Ishikawa (cell line): ENCODE measurements at regions not wholly inside any gene's neighbourhood (a gene's known extent, or its start where the extent isn't known, plus 50 kb on each side); places are given as distances from the start of the nearest gene placed in this dataset.

Experiments
- CEBPB ChIP-seq: IDR thresholded peaks from 2 replicates; pipeline ENCODE4 v1.6.1; 2012
- CREB1 ChIP-seq: IDR thresholded peaks from 2 replicates; pipeline ENCODE4 v1.6.1; 2012; ENCODE audit warnings: low read depth
- EGR1 ChIP-seq: IDR thresholded peaks from 2 replicates; pipeline ENCODE4 v1.6.1; 2012
- EP300 ChIP-seq: IDR thresholded peaks from 2 replicates; pipeline ENCODE4 v1.6.1; 2012; ENCODE audit warnings: borderline replicate concordance
- FOXM1 ChIP-seq: IDR thresholded peaks from 2 replicates; pipeline ENCODE4 v1.6.1; 2012; ENCODE audit warnings: low read depth, borderline replicate concordance
- MAX ChIP-seq: IDR thresholded peaks from 2 replicates; pipeline ENCODE4 v1.6.1; 2012
- NFIC ChIP-seq: IDR thresholded peaks from 2 replicates; pipeline ENCODE4 v1.6.1; 2012
- RAD21 ChIP-seq: IDR thresholded peaks from 2 replicates; pipeline ENCODE4 v1.6.1; 2012; ENCODE audit warnings: low read depth
- REST ChIP-seq: IDR thresholded peaks from 2 replicates; pipeline ENCODE4 v1.6.1; 2012; ENCODE audit warnings: low read depth, mild to moderate bottlenecking
- TAF1 ChIP-seq: IDR thresholded peaks from 2 replicates; pipeline ENCODE4 v1.6.1; 2012; ENCODE audit warnings: low read depth, mild to moderate bottlenecking
- TCF12 ChIP-seq: IDR thresholded peaks from 2 replicates; pipeline ENCODE4 v1.6.1; 2012; ENCODE audit warnings: low read depth
- TEAD4 ChIP-seq: IDR thresholded peaks from 2 replicates; pipeline ENCODE4 v1.6.1; 2012
- YY1 ChIP-seq: IDR thresholded peaks from 2 replicates; pipeline ENCODE4 v1.6.1; 2012; ENCODE audit warnings: low read depth
- ZBTB7A ChIP-seq: IDR thresholded peaks from 2 replicates; pipeline ENCODE4 v1.6.1; 2012; ENCODE audit warnings: low read depth
- TF ChIP-seq, protein P1 (sequence below): IDR thresholded peaks from 2 replicates; pipeline ENCODE4 v1.6.1; 2012

DNA sequence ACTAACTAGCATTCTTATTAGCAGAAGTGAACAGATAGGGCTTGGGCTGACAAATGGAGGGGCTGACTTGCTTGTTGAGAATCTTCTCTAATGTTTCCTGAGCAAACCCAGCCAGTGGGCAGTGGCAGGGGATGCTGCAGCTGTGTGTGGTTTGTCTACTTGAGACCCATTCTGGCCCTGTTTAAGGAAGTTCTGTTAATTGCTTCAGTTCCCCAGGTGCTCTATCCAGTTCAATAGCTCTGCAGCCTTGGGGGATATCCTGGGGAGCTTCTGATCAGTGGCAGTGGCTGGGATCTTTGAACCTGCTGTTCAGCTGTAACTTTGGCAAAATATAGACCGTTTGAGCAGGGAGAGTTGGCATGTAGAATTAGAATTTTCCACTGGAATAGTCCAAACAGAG is 137.4 kb downstream of the ZNF326 start:
- TF ChIP-seq, protein P1, sequence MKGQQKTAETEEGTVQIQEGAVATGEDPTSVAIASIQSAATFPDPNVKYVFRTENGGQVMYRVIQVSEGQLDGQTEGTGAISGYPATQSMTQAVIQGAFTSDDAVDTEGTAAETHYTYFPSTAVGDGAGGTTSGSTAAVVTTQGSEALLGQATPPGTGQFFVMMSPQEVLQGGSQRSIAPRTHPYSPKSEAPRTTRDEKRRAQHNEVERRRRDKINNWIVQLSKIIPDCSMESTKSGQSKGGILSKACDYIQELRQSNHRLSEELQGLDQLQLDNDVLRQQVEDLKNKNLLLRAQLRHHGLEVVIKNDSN, result no peak
- TF ChIP-seq EGR1 (no peak), MAX (no peak), EP300 (no peak), FOXM1 (no peak), CEBPB (no peak), TAF1 (no peak), TEAD4 (no peak), NFIC (no peak), TCF12 (no peak), ZBTB7A (no peak), YY1 (no peak), CREB1 (no peak)

DNA sequence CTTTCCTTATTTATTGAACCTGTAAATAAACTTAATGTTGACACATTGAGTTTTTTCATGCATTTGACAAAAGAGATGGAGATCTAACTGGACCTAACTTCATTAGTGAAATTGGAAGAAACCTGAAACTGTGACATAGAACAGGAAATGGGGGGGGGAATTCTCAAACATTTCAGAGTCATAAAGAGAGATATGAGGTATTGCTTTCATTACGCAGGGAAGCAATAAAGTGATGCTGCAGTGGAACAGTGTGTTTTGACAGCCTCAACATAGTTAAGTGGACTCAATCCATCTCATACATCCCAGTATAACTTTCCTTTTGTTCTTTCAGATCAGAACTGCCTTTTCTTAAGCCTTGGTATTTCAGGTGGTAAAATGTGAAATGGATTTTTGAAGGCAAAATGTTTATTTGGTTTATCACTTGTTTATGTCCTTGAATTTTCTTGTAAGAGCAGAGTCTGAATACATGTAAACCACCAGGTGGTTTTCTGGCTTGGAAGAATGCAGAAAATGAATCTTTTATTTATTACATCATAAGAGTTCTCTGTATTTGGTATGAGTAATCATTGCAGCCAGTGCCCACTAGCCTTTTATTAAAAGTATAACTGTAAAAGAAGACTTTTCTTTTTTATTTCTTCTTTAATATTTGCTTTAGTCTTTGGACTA is 132.5 kb downstream of the ZNF326 start:
- TF ChIP-seq CREB1 (no peak), MAX (no peak), TEAD4 (no peak), TCF12 (no peak), ZBTB7A (no peak), NFIC (no peak), FOXM1 (no peak), REST (no peak)

- no peak for TF ChIP-seq ZBTB7A
- TF ChIP-seq CREB1, result no peak
- TF ChIP-seq EGR1, result no peak
- TF ChIP-seq TCF12, result no peak
- no peak for TF ChIP-seq TEAD4
- TF ChIP-seq REST, result no peak
- TF ChIP-seq RAD21, result no peak
- TF ChIP-seq EP300, result no peak
Measured at GRCh38 chr1:90126834-90127233, 131.9 kb downstream of the ZNF326 start.

DNA sequence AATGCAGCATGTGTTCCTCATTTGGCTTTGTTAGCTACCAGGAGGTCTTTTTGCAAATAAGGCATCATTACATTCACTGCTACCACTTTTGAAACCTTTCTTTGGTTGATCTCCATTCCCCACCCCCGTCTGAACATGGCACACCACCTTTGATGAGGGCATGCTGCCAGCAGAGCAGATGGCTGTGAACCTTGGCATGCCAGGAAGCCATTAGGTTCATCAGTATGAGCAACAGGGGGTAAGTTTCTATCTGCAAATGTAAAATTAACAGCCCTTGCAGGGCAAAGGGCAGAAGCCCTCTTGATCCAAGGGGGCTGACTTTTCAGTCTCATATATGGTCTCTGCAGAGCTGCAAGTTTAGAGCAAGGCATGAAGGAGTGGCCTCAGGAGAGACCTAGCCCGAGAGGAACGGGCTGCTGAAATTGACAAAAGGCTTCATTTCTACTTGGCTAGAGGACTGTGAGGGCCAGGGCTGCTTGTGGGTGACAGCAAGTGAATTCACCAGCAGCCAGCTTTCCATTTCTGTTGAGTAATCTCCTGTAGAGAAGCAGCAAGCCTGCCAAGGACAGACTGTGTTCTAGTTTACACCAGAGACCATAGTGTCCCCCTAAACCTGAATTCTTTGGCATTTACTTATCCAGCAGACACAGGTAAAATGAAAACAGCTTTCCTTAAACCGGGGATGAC is 127.9 kb downstream of the ZNF326 start:
- TF ChIP-seq EP300 (no peak), EGR1 (no peak), CREB1 (no peak), TCF12 (no peak), RAD21 (no peak), NFIC (no peak), TEAD4 (no peak), FOXM1 (no peak)

- TF ChIP-seq TAF1 (no peak), ZBTB7A (no peak), CREB1 (no peak), RAD21 (peak; percentile 77), TEAD4 (no peak), NFIC (no peak), FOXM1 (no peak)
Measured at GRCh38 chr1:90114521-90115141, 119.7 kb downstream of the ZNF326 start.

DNA sequence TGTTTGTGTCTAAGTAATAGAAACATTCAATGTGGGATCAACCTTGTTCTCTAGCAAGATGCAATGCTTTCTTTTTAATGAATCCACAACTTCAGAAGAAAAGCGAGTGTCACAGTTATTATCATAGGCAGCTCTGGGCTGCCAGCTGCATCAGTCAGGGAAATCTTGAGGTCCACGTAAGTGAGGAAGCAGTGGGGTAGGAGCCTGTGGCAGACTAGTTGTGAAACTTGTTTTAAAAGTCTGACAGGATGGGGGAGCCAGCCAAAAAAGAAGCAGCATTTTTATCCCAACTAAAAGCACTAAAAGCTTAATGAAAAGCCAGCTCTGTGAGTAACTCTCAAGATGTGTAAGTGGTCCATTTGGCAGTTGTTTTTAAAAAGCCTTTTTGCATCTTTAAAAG is 113.1 kb downstream of the ZNF326 start:
- TF ChIP-seq ZBTB7A, result no peak
- no peak for TF ChIP-seq CEBPB
- no peak for TF ChIP-seq RAD21
- no peak for TF ChIP-seq FOXM1
- no peak for TF ChIP-seq YY1
- TF ChIP-seq TEAD4, result no peak
- no peak for TF ChIP-seq EGR1
- TF ChIP-seq TCF12, result no peak
- TF ChIP-seq CREB1, result no peak
- TF ChIP-seq MAX, result no peak
- no peak for TF ChIP-seq TAF1
- TF ChIP-seq REST, result no peak
- no peak for TF ChIP-seq NFIC
- no peak for TF ChIP-seq EP300
